ENCODE measurements at regions not wholly inside any gene's neighbourhood (a gene's known extent, or its start where the extent isn't known, plus 50 kb on each side); places are given as distances from the start of the nearest gene placed in this dataset.

DNA sequence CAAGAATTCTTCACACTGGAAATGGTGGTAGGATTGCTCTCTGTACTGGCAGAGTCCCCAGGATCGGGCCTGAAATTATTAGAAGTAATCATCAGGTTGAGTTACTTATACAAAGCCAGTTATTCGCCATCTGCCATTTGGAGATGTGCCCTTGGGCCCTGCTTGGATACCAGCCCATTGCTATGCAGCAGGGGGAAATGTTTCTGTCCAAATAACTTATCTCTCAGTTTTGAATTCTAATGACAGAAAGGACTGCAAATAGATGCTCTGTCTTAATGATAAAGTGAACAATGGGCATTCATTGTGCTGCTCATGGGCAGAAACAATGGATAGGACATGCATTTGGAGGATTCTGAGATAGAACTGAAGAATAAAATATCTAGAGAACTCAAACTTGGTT lies 139.1 kb upstream of the PELI2 start:
- FAIRE-seq: no peak
- Histone ChIP-seq H3K4me1 (ENCODE audit: control insufficient read depth, extremely low read depth, insufficient read depth, low read length) (no peaks in the 10 kb centered on the region), H3K36me3 (ENCODE audit: control insufficient read depth in 2 of 2, extremely low read depth in 1 of 2, insufficient read depth in 2 of 2, low read length in 2 of 2) (no peaks in the 10 kb centered on the region), H3K27ac (ENCODE audit: insufficient read depth, low read depth, low read length) (no peak overlapping the region), H2AFZ (ENCODE audit: low read depth, low read length) (no peak overlapping the region), H3K9me1 (replicated peaks; ENCODE audit: control insufficient read depth, extremely low read depth, insufficient read depth, low read length) (no peaks in the 10 kb centered on the region), H3K9ac (replicated peaks; ENCODE audit: extremely low read depth, insufficient read depth, low read length) (no peak overlapping the region), H3K9me3 (replicated peaks; ENCODE audit: control insufficient read depth, insufficient read depth, low read length) (no peaks in the 10 kb centered on the region), H3K4me3 (replicated peaks in 1 of 3; ENCODE audit: insufficient read depth in 1 of 3, low read depth in 1 of 3, low read length in 3 of 3) (no peak overlapping the region), H4K20me1 (replicated peaks; ENCODE audit: control insufficient read depth, extremely low read depth, insufficient read depth, low read length) (no peaks in the 10 kb centered on the region), H3K27me3 (ENCODE audit: control insufficient read depth in 2 of 2, insufficient read depth in 2 of 2, low read length in 2 of 2) (peaks cover 0 to 7% of the 10 kb centered on the region in 2 experiments), H3K4me2 (ENCODE audit: insufficient read depth, low read length) (no peak overlapping the region), H3K79me2 (ENCODE audit: control insufficient read depth, insufficient read depth, low read length) (no peaks in the 10 kb centered on the region)
- no TSS peak for BruUV-seq (replicated peaks)
- no peak for DNase-seq (ENCODE audit: low read depth, low spot score)
- CTCF ChIA-PET: no interaction called here
- POLR2A ChIA-PET: no interaction called here
- dilution Hi-C loops (cut with MboI; ENCODE audit: extremely low pct_ligation_motif_present, low sequenced_read_pairs) (no loop called here), intact Hi-C loops (cut with micrococcal nuclease) (no loop called here)
- TF ChIP-seq JUN (IDR thresholded peaks at IDR 0.05; ENCODE audit: borderline replicate concordance, insufficient read depth, insufficient read length, low read depth): no peak
- TF ChIP-seq FOS (IDR thresholded peaks at IDR 0.05; ENCODE audit: borderline replicate concordance, insufficient read depth, low read length): no peak
- TF ChIP-seq, protein P1, sequence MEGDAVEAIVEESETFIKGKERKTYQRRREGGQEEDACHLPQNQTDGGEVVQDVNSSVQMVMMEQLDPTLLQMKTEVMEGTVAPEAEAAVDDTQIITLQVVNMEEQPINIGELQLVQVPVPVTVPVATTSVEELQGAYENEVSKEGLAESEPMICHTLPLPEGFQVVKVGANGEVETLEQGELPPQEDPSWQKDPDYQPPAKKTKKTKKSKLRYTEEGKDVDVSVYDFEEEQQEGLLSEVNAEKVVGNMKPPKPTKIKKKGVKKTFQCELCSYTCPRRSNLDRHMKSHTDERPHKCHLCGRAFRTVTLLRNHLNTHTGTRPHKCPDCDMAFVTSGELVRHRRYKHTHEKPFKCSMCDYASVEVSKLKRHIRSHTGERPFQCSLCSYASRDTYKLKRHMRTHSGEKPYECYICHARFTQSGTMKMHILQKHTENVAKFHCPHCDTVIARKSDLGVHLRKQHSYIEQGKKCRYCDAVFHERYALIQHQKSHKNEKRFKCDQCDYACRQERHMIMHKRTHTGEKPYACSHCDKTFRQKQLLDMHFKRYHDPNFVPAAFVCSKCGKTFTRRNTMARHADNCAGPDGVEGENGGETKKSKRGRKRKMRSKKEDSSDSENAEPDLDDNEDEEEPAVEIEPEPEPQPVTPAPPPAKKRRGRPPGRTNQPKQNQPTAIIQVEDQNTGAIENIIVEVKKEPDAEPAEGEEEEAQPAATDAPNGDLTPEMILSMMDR (IDR thresholded peaks at IDR 0.05; ENCODE audit: extremely low read depth in 1 of 2, insufficient read depth in 1 of 2, low read depth in 1 of 2, low read length in 2 of 2): no peak
- TF ChIP-seq MYC (IDR thresholded peaks at IDR 0.05; ENCODE audit: low read depth, low read length): no peak
- TF ChIP-seq MAX (IDR thresholded peaks at IDR 0.05; ENCODE audit: insufficient read depth, insufficient read length): no peak
- TF ChIP-seq POLR2AphosphoS5 (IDR thresholded peaks at IDR 0.05; ENCODE audit: insufficient read depth, low read depth, low read length): no peak
- no peak for TF ChIP-seq POLR2A (IDR thresholded peaks at IDR 0.05; ENCODE audit: low read depth, low read length)
- TF ChIP-seq EZH2 (IDR thresholded peaks at IDR 0.05; ENCODE audit: borderline replicate concordance, low read depth, low read length, severe bottlenecking): no peak
- no peak for TF ChIP-seq GATA2 (IDR thresholded peaks at IDR 0.05; ENCODE audit: insufficient read depth, insufficient read length, low read depth, low read length)
